Activated B cell treated with CpG ODN at 0.5 μM for 24 hours (primary cell): ENCODE measurements at regions not wholly inside any gene's neighbourhood (a gene's known extent, or its start where the extent isn't known, plus 50 kb on each side); places are given as distances from the start of the nearest gene placed in this dataset.

Experiments used
- ATAC-seq: fragments of 200-7000 bp; cut with Tn5 transposase; one replicate; pipeline ENCODE4 v1.10.0; 2021; ENCODE audit warnings: low read depth, mild to moderate bottlenecking, moderate library complexity
- CTCF ChIA-PET: fragments of 350-600 bp; sonication (Branson Sonifier 250); formaldehyde crosslinking; loops from one replicate; lab custom pipeline; 2021; ENCODE audit warnings: antibody characterized with exemption; lab: Charles Lee
- POLR2A ChIA-PET: fragments of 350-600 bp; sonication (Branson Sonifier 250); formaldehyde crosslinking; loops from one replicate; lab custom pipeline; 2021; ENCODE audit warnings: antibody characterized with exemption; lab: Charles Lee
- DNase-seq: peaks from one replicate; pipeline ENCODE4 v3.0.0; 2022
- H3K27ac Mint-ChIP-seq: one replicate; pipeline ENCODE4 v1.8.0; 2020; ENCODE audit warnings: mixed read lengths
- H3K27me3 Mint-ChIP-seq: one replicate; pipeline ENCODE4 v1.8.0; 2021; ENCODE audit warnings: mixed read lengths
- H3K36me3 Mint-ChIP-seq: one replicate; pipeline ENCODE4 v1.8.0; 2021; ENCODE audit warnings: low read depth, mixed read lengths
- H3K4me1 Mint-ChIP-seq: one replicate; pipeline ENCODE4 v1.8.0; 2021; ENCODE audit warnings: mixed read lengths
- H3K4me3 Mint-ChIP-seq: one replicate; pipeline ENCODE4 v1.8.0; 2020; ENCODE audit warnings: mild to moderate bottlenecking, mixed read lengths
- H3K9me3 Mint-ChIP-seq: one replicate; pipeline ENCODE4 v1.8.0; 2020; ENCODE audit warnings: mixed read lengths
- intact Hi-C: fragments of 100-400 bp; cut with micrococcal nuclease; formaldehyde crosslinking; loops from one replicate; pipeline ENCODE4 v1.15.1; 2024
- TF ChIP-seq, protein P1 (sequence below): fragments of 200-600 bp; IDR thresholded peaks from one replicate; pipeline ENCODE4 v1.8.0; 2022; ENCODE audit warnings: antibody characterized with exemption, mild to moderate bottlenecking

DNA sequence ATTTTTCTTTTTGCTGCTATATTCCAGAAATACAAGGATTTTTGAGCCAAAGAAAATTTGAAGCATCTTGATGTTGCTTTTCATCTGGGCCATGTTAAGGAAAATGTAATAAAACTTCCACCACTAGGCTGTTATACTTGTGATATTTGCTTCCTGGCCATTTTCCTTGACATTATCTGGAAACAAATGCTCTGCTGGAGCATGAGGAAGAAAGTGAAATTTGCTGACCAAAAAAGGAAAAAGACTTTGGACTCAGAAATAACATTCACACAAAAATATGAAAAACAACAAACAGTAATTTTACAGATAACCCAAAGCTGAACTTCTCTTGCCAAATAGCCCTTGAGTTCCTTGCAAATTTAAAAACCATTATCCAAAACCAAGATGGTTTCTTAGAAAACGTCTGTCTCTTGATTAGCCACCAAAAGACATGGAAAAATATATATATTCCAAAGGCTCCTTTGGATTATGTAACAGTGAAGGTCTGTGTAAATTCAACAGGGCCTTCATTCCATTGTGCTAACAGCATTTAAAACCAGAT, 344.5 kb downstream of the LMX1A start:
- H3K4me1 Mint-ChIP-seq, result no peaks in the 10 kb centered on the region
- H3K27ac Mint-ChIP-seq, result no peak overlapping the region
- no peak for DNase-seq
- no peaks in the 10 kb centered on the region for H3K27me3 Mint-ChIP-seq
- ChIA-PET CTCF (no interaction called here), POLR2A (no interaction called here)
- H3K9me3 Mint-ChIP-seq, result peaks cover 3% of the 10 kb centered on the region
- intact Hi-C loops, result no loop called here
- TF ChIP-seq, protein P1, sequence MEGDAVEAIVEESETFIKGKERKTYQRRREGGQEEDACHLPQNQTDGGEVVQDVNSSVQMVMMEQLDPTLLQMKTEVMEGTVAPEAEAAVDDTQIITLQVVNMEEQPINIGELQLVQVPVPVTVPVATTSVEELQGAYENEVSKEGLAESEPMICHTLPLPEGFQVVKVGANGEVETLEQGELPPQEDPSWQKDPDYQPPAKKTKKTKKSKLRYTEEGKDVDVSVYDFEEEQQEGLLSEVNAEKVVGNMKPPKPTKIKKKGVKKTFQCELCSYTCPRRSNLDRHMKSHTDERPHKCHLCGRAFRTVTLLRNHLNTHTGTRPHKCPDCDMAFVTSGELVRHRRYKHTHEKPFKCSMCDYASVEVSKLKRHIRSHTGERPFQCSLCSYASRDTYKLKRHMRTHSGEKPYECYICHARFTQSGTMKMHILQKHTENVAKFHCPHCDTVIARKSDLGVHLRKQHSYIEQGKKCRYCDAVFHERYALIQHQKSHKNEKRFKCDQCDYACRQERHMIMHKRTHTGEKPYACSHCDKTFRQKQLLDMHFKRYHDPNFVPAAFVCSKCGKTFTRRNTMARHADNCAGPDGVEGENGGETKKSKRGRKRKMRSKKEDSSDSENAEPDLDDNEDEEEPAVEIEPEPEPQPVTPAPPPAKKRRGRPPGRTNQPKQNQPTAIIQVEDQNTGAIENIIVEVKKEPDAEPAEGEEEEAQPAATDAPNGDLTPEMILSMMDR, result no peak
- no peak overlapping the region for H3K4me3 Mint-ChIP-seq
- H3K36me3 Mint-ChIP-seq, result no peaks in the 10 kb centered on the region
- ATAC-seq, result no peak

DNA sequence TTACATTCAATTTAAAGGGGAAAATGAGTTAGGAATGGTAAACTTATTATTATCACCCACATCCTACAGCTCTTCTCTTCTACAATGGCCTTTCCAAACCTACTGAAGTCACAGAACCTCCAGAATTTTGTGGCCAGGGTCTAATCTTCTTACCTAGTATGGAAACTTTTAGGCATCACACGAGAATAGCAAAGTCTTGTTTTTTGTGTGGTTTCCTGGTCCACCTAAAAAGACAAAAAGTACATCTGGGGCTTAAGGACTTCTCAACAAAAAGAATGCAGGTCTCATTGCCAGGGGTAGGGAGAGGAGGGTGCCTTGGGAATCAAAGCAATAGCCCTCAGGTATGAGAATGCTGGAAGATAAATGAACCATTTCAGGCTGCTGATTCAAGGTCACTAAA, 345.3 kb downstream of the LMX1A start:
- intact Hi-C loops, result no loop called here
- Mint-ChIP-seq H3K27ac (no peak overlapping the region), H3K27me3 (no peaks in the 10 kb centered on the region), H3K4me1 (no peaks in the 10 kb centered on the region), H3K4me3 (no peak overlapping the region), H3K9me3 (no peaks in the 10 kb centered on the region), H3K36me3 (no peaks in the 10 kb centered on the region)
- POLR2A ChIA-PET, result no interaction called here
- CTCF ChIA-PET, result no interaction called here
- ATAC-seq, result no peak
- TF ChIP-seq, protein P1, result no peak
- DNase-seq, result no peak

DNA sequence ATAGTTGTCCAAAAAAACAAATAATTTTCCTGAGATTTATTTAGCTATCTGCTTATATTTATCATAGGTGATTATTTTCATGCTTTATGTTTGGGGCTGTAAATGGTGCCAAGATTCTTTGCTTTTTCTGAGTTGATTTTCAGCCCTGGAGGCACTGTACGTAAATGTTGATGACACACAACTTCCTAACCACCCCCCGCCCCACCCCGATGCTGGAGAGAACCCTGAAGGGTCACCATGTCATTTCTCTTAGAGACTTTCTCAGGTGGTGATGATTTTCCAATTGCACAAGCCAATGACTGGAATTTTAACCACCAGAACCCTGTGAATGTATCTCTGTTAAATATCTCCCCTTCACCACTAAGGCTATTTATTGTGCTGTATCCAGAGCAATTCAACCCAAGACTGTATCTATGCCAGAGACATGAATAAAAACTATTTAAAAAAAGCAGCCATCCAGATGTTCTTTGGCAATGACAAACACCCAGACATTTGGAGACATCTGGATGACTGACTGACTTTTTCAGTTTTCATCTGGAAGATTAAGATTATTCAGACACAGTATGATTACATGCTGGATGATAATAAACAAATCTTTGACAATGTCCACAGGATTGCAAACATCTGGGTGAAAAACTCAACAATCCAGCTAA, 346.0 kb downstream of the LMX1A start:
- TF ChIP-seq, protein P1, result no peak
- Mint-ChIP-seq H3K4me3 (no peak overlapping the region), H3K36me3 (no peaks in the 10 kb centered on the region), H3K9me3 (no peaks in the 10 kb centered on the region), H3K27me3 (no peaks in the 10 kb centered on the region), H3K4me1 (no peaks in the 10 kb centered on the region), H3K27ac (no peak overlapping the region)
- ATAC-seq (no peak), DNase-seq (no peak)
- intact Hi-C loops, result no loop called here
- ChIA-PET POLR2A (no interaction called here), CTCF (no interaction called here)

DNA sequence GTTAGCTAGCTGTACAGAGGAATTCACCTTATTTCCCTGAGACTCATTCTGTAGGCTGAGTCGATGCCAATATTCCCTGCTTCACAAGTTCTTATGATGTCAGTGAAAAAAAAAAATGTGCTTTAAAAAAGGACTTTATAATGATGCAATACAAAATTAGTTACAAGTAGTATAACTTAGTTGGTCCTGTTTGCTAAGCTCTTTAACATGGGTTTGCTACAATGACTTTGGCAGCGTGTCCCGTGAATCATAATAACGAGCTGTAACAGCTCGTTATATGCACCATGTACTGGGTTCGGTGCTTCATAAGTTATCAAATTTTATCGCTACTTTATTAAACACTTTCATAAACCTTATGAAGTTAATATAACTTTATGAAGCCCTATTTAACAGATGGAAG, 349.7 kb downstream of the LMX1A start:
- Mint-ChIP-seq H3K4me3 (no peak overlapping the region), H3K36me3 (no peaks in the 10 kb centered on the region), H3K27ac (no peak overlapping the region), H3K4me1 (no peaks in the 10 kb centered on the region), H3K9me3 (no peaks in the 10 kb centered on the region), H3K27me3 (no peaks in the 10 kb centered on the region)
- intact Hi-C loops, result no loop called here
- DNase-seq (no peak), ATAC-seq (no peak)
- TF ChIP-seq, protein P1, result no peak
- ChIA-PET POLR2A (no interaction called here), CTCF (no interaction called here)

DNA sequence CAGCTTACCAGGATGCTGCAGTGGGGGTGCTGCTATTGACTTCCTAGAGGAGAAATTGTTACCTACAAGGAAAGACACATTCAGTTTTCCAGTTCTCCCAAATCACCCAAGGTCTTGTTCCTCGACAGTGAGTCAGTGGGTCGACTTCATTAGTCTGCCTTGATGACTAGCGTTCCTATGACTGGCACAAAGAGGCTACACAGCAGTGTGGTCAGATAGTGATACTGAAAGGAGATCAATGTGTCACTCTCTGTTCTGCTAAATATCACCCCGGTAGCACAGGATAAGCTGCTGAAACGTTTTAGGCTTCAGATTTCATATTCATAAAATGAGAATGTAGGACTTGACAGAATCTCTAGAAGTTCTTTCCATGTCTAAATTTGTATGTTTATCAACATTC, 357.4 kb downstream of the LMX1A start:
- Mint-ChIP-seq H3K4me1 (no peaks in the 10 kb centered on the region), H3K4me3 (no peak overlapping the region), H3K36me3 (no peaks in the 10 kb centered on the region), H3K27me3 (peaks cover 8% of the 10 kb centered on the region), H3K27ac (no peak overlapping the region), H3K9me3 (no peaks in the 10 kb centered on the region)
- DNase-seq (no peak), ATAC-seq (no peak)
- intact Hi-C loops, result no loop called here
- POLR2A ChIA-PET, result no interaction called here
- CTCF ChIA-PET, result no interaction called here
- TF ChIP-seq, protein P1, result no peak
